ENCODE measurements at regions not wholly inside any gene's neighbourhood (a gene's known extent, or its start where the extent isn't known, plus 50 kb on each side); places are given as distances from the start of the nearest gene placed in this dataset.

DNA sequence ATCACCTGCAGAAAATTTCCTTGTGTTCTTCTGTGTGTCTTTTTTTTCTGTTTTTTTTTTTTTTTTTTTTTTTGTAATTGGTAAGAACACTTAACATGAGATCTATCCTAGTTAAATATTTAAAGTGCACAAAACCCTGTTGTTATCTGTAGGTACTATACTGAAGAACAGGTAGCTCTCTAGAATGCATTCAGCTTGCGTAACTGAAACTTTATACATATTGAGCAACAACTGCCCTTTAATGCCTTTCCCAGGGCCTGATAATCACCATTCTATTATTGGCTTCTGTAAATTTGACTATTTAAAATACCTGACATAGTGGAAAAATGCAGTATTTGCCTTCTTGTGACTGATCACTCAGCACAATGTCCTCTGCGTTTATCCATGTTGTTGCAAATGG lies 701.8 kb downstream of the SUCLG1 start:
- H3K9ac ChIP-seq (ENCODE audit: low read length): no peak overlapping the region
- H2BK120ac ChIP-seq (ENCODE audit: low read depth, low read length): no peak overlapping the region
- no peak overlapping the region for H3K18ac ChIP-seq (ENCODE audit: low read length)
- no peak overlapping the region for H2BK5ac ChIP-seq (ENCODE audit: low read length)
- no peaks in the 10 kb centered on the region for H3K4me1 ChIP-seq (ENCODE audit: control insufficient read depth, low read depth, low read length)
- H2BK15ac ChIP-seq (replicated peaks; ENCODE audit: low read depth): no peak overlapping the region
- no peak overlapping the region for H4K5ac ChIP-seq (ENCODE audit: low read length)
- H3K56ac ChIP-seq (ENCODE audit: low read length): no peak overlapping the region
- no peaks in the 10 kb centered on the region for H3K79me1 ChIP-seq (ENCODE audit: low read length)
- no peak overlapping the region for H2AK5ac ChIP-seq (ENCODE audit: low read length)
- H3K4ac ChIP-seq (ENCODE audit: low read depth, low read length): no peak overlapping the region
- H3K4me3 ChIP-seq (ENCODE audit: low read length): no peak overlapping the region
- no peaks in the 10 kb centered on the region for H3K79me2 ChIP-seq (ENCODE audit: control insufficient read depth, insufficient read depth, low read length)
- no peak overlapping the region for H3K4me2 ChIP-seq (ENCODE audit: low read length)
- no peak overlapping the region for H4K8ac ChIP-seq (ENCODE audit: low read depth, low read length)
- no peak overlapping the region for H3K23ac ChIP-seq (ENCODE audit: low read length)
- H3K27me3 ChIP-seq (ENCODE audit: insufficient read depth, low read length, poor library complexity): no peaks in the 10 kb centered on the region
- H3K27ac ChIP-seq (ENCODE audit: low read depth, low read length): no peak overlapping the region
- WGBS (ENCODE audit: extremely low coverage, insufficient coverage, low lambda C conversion rate): no CpG with 5 or more reads among the region's 2 CpGs
- no peak for DNase-seq
- no peaks in the 10 kb centered on the region for H3K36me3 ChIP-seq (ENCODE audit: control insufficient read depth, insufficient read depth, low read length)

DNA sequence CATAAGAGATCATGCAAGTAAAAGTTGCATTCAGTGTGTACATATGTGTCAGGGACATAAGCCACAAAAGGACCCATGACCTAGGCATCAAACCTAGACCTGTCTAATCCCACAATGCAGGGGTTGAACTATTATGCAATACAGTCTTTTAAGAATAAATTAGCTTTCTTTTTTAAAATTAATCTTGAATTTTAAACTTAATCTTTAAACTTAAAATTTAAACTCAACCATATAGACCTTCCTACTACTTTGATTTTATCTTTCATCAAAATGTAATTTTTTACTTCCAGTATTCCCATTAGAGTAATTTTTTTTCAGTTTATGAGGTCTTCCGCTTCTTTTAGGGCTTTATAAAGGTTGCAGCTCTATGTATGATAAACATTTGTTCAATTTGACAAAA lies 702.9 kb downstream of the SUCLG1 start:
- Histone ChIP-seq H3K4me3 (ENCODE audit: low read length) (no peak overlapping the region), H3K9ac (ENCODE audit: low read length) (no peak overlapping the region), H4K5ac (ENCODE audit: low read length) (no peak overlapping the region), H2BK5ac (ENCODE audit: low read length) (no peak overlapping the region), H3K27ac (ENCODE audit: low read depth, low read length) (no peak overlapping the region), H3K36me3 (ENCODE audit: control insufficient read depth, insufficient read depth, low read length) (no peaks in the 10 kb centered on the region), H3K79me2 (ENCODE audit: control insufficient read depth, insufficient read depth, low read length) (no peaks in the 10 kb centered on the region), H3K4ac (ENCODE audit: low read depth, low read length) (no peak overlapping the region), H3K4me2 (ENCODE audit: low read length) (no peak overlapping the region), H3K56ac (ENCODE audit: low read length) (no peak overlapping the region), H3K27me3 (ENCODE audit: insufficient read depth, low read length, poor library complexity) (no peaks in the 10 kb centered on the region), H4K8ac (ENCODE audit: low read depth, low read length) (no peak overlapping the region), H2BK120ac (ENCODE audit: low read depth, low read length) (no peak overlapping the region), H3K79me1 (ENCODE audit: low read length) (no peaks in the 10 kb centered on the region), H2BK15ac (replicated peaks; ENCODE audit: low read depth) (no peak overlapping the region), H2AK5ac (ENCODE audit: low read length) (no peak overlapping the region), H3K23ac (ENCODE audit: low read length) (no peak overlapping the region), H3K18ac (ENCODE audit: low read length) (no peak overlapping the region), H3K4me1 (ENCODE audit: control insufficient read depth, low read depth, low read length) (no peaks in the 10 kb centered on the region)
- WGBS (ENCODE audit: extremely low coverage, insufficient coverage, low lambda C conversion rate): no CpG with 5 or more reads among the region's 1 CpG
- no peak for DNase-seq

DNA sequence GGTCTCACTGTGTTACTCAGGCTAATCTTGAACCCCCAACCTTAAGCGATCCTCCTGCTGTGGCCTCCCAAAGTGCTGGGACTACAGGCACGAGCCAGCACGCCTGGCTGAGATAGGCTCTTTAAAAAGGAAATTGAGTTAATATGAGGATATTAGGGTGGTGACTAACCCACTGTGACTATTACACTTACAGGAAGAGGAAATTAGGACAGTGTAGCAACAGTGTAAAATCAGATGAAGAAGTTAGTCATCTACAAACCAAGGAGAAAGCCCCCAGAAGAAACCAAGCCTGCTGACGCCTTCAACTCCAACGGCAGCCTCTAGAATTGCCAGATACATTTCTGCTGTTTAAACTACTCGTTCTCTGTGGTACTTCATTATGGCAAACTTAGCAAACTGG lies 711.9 kb downstream of the SUCLG1 start:
- Histone ChIP-seq H3K79me2 (ENCODE audit: control insufficient read depth, insufficient read depth, low read length) (no peaks in the 10 kb centered on the region), H2AK5ac (ENCODE audit: low read length) (no peak overlapping the region), H3K4me3 (ENCODE audit: low read length) (no peak overlapping the region), H2BK120ac (ENCODE audit: low read depth, low read length) (no peak overlapping the region), H3K79me1 (ENCODE audit: low read length) (no peaks in the 10 kb centered on the region), H2BK5ac (ENCODE audit: low read length) (no peak overlapping the region), H3K36me3 (ENCODE audit: control insufficient read depth, insufficient read depth, low read length) (no peaks in the 10 kb centered on the region), H3K56ac (ENCODE audit: low read length) (no peak overlapping the region), H3K23ac (ENCODE audit: low read length) (no peak overlapping the region), H4K5ac (ENCODE audit: low read length) (no peak overlapping the region), H3K4ac (ENCODE audit: low read depth, low read length) (no peak overlapping the region), H3K18ac (ENCODE audit: low read length) (no peak overlapping the region), H3K9ac (ENCODE audit: low read length) (no peak overlapping the region), H2BK15ac (replicated peaks; ENCODE audit: low read depth) (no peak overlapping the region), H3K27me3 (ENCODE audit: insufficient read depth, low read length, poor library complexity) (no peaks in the 10 kb centered on the region), H3K4me2 (ENCODE audit: low read length) (no peak overlapping the region), H4K8ac (ENCODE audit: low read depth, low read length) (no peak overlapping the region), H3K27ac (ENCODE audit: low read depth, low read length) (no peak overlapping the region), H3K4me1 (ENCODE audit: control insufficient read depth, low read depth, low read length) (no peaks in the 10 kb centered on the region)
- no peak for DNase-seq
- no CpG with 5 or more reads among the region's 6 CpGs for WGBS (ENCODE audit: extremely low coverage, insufficient coverage, low lambda C conversion rate)

DNA sequence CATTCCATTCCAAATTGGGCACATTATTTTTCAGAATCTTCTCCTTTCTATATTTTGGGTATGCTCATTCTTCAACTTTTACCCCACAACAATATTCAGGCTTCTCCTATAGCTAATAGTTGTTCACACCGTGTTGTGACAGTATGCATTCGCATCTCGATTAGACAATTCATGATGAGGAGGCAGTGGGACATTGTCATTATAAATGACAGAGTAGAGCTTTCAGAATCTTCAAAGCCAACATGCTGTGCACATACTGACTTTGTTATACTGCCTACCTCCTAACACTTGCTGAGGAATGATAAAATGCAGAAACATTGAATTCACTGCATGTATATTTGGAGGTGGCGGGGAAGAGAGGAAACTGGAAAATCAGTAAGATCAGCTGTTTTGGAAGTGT lies 714.2 kb downstream of the SUCLG1 start:
- H3K27me3 ChIP-seq (ENCODE audit: insufficient read depth, low read length, poor library complexity): no peaks in the 10 kb centered on the region
- no peak overlapping the region for H3K56ac ChIP-seq (ENCODE audit: low read length)
- no peak overlapping the region for H3K4me3 ChIP-seq (ENCODE audit: low read length)
- no peak overlapping the region for H3K9ac ChIP-seq (ENCODE audit: low read length)
- no peak overlapping the region for H2BK15ac ChIP-seq (replicated peaks; ENCODE audit: low read depth)
- no peaks in the 10 kb centered on the region for H3K79me1 ChIP-seq (ENCODE audit: low read length)
- no peak overlapping the region for H2AK5ac ChIP-seq (ENCODE audit: low read length)
- no peak overlapping the region for H3K4ac ChIP-seq (ENCODE audit: low read depth, low read length)
- H3K4me1 ChIP-seq (ENCODE audit: control insufficient read depth, low read depth, low read length): no peaks in the 10 kb centered on the region
- H3K23ac ChIP-seq (ENCODE audit: low read length): no peak overlapping the region
- no peaks in the 10 kb centered on the region for H3K79me2 ChIP-seq (ENCODE audit: control insufficient read depth, insufficient read depth, low read length)
- no peak overlapping the region for H2BK120ac ChIP-seq (ENCODE audit: low read depth, low read length)
- H3K18ac ChIP-seq (ENCODE audit: low read length): no peak overlapping the region
- H4K5ac ChIP-seq (ENCODE audit: low read length): no peak overlapping the region
- no peak overlapping the region for H3K27ac ChIP-seq (ENCODE audit: low read depth, low read length)
- no peak overlapping the region for H3K4me2 ChIP-seq (ENCODE audit: low read length)
- no peak for DNase-seq
- no peak overlapping the region for H4K8ac ChIP-seq (ENCODE audit: low read depth, low read length)
- H3K36me3 ChIP-seq (ENCODE audit: control insufficient read depth, insufficient read depth, low read length): no peaks in the 10 kb centered on the region
- H2BK5ac ChIP-seq (ENCODE audit: low read length): no peak overlapping the region
- no CpG with 5 or more reads among the region's 4 CpGs for WGBS (ENCODE audit: extremely low coverage, insufficient coverage, low lambda C conversion rate)

DNA sequence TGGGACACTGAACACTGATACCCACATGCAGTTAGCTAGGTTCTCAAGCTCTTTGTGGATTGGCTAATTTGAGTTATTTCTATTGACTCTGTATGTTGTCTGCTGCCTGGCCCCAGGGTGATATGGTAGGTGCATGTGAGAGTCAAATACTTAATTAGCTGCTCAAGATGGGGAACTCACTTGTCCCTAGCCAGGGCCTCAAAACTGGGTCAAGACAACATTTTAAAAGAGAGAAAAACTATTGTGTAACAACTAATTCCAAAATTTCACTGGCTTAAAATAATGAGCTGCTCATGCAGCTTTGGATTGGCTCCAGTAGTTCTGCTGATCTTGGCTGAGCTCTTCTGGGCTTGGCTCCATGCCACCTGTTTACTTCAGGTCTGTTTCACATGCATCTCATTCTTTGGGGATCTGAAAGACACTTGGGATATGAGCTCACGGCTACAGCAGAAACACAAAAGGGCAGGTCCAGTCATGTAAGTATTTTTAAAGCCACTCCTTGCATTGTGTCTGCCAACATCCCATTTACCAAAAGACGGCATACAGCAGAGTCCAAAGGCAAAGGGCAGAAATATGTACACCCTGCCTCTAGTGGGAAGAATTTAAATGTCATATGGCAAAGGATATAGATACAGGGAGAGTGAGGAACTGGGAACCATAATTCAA lies 716.8 kb downstream of the SUCLG1 start:
- no peak overlapping the region for H2AK5ac ChIP-seq (ENCODE audit: low read length)
- no peaks in the 10 kb centered on the region for H3K36me3 ChIP-seq (ENCODE audit: control insufficient read depth, insufficient read depth, low read length)
- H2BK120ac ChIP-seq (ENCODE audit: low read depth, low read length): no peak overlapping the region
- H4K8ac ChIP-seq (ENCODE audit: low read depth, low read length): no peak overlapping the region
- H2BK5ac ChIP-seq (ENCODE audit: low read length): no peak overlapping the region
- no peak overlapping the region for H3K4ac ChIP-seq (ENCODE audit: low read depth, low read length)
- no peaks in the 10 kb centered on the region for H3K27me3 ChIP-seq (ENCODE audit: insufficient read depth, low read length, poor library complexity)
- H3K27ac ChIP-seq (ENCODE audit: low read depth, low read length): no peak overlapping the region
- H3K79me1 ChIP-seq (ENCODE audit: low read length): no peaks in the 10 kb centered on the region
- no peak overlapping the region for H3K18ac ChIP-seq (ENCODE audit: low read length)
- no peak overlapping the region for H2BK15ac ChIP-seq (replicated peaks; ENCODE audit: low read depth)
- no peak overlapping the region for H3K4me3 ChIP-seq (ENCODE audit: low read length)
- no peak for DNase-seq
- no peak overlapping the region for H3K23ac ChIP-seq (ENCODE audit: low read length)
- no peaks in the 10 kb centered on the region for H3K4me1 ChIP-seq (ENCODE audit: control insufficient read depth, low read depth, low read length)
- WGBS (ENCODE audit: extremely low coverage, insufficient coverage, low lambda C conversion rate): no CpG with 5 or more reads among the region's 2 CpGs
- H3K4me2 ChIP-seq (ENCODE audit: low read length): no peak overlapping the region
- no peak overlapping the region for H4K5ac ChIP-seq (ENCODE audit: low read length)
- no peak overlapping the region for H3K9ac ChIP-seq (ENCODE audit: low read length)
- no peak overlapping the region for H3K56ac ChIP-seq (ENCODE audit: low read length)
- no peaks in the 10 kb centered on the region for H3K79me2 ChIP-seq (ENCODE audit: control insufficient read depth, insufficient read depth, low read length)

DNA sequence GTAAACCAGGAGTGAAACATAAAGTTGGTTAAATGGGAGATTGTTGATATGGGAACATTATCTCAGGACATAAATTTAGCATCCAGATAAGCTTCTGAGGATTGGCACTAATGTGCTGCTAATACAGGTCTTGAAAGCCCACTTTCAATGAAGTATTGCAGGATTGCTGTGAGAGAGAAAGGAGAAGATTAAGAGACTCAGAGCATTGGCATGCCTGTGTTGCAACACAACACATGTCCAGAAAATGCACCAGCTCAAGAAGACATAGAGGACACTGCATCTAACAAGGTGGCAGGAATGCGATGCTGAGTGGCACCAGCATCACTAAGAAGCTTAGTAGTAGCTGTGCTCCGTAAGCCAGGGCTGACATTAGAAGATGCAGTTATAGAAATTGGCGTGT lies 728.9 kb downstream of the SUCLG1 start:
- H3K4me3 ChIP-seq (ENCODE audit: low read length): no peak overlapping the region
- no peaks in the 10 kb centered on the region for H3K27me3 ChIP-seq (ENCODE audit: insufficient read depth, low read length, poor library complexity)
- no peak overlapping the region for H3K4ac ChIP-seq (ENCODE audit: low read depth, low read length)
- H4K5ac ChIP-seq (ENCODE audit: low read length): no peak overlapping the region
- no peak overlapping the region for H3K9ac ChIP-seq (ENCODE audit: low read length)
- H3K56ac ChIP-seq (ENCODE audit: low read length): no peak overlapping the region
- H2BK15ac ChIP-seq (replicated peaks; ENCODE audit: low read depth): no peak overlapping the region
- H2BK5ac ChIP-seq (ENCODE audit: low read length): no peak overlapping the region
- no peak overlapping the region for H3K18ac ChIP-seq (ENCODE audit: low read length)
- H2AK5ac ChIP-seq (ENCODE audit: low read length): no peak overlapping the region
- no peaks in the 10 kb centered on the region for H3K79me2 ChIP-seq (ENCODE audit: control insufficient read depth, insufficient read depth, low read length)
- no peaks in the 10 kb centered on the region for H3K4me1 ChIP-seq (ENCODE audit: control insufficient read depth, low read depth, low read length)
- H2BK120ac ChIP-seq (ENCODE audit: low read depth, low read length): no peak overlapping the region
- no peak overlapping the region for H3K27ac ChIP-seq (ENCODE audit: low read depth, low read length)
- H3K23ac ChIP-seq (ENCODE audit: low read length): no peak overlapping the region
- no CpG with 5 or more reads among the region's 3 CpGs for WGBS (ENCODE audit: extremely low coverage, insufficient coverage, low lambda C conversion rate)
- H3K79me1 ChIP-seq (ENCODE audit: low read length): no peaks in the 10 kb centered on the region
- no peak for DNase-seq
- no peaks in the 10 kb centered on the region for H3K36me3 ChIP-seq (ENCODE audit: control insufficient read depth, insufficient read depth, low read length)
- H4K8ac ChIP-seq (ENCODE audit: low read depth, low read length): no peak overlapping the region
- no peak overlapping the region for H3K4me2 ChIP-seq (ENCODE audit: low read length)

Data from mesendoderm (in vitro differentiated cells).